Lower leg skin (tissue), 4 donors: ENCODE measurements at regions not wholly inside any gene's neighbourhood (a gene's known extent, or its start where the extent isn't known, plus 50 kb on each side); places are given as distances from the start of the nearest gene placed in this dataset.

Experiments used
- DNase-seq, 2 donors: peaks; one replicate each; pipeline ENCODE4 v3.0.0-alpha.2; 2019; ENCODE audit warnings: low spot score in 2 of 2
- H3K4me3 ChIP-seq: fragments of 200-600 bp; sonication (generic); 2 replicates; pipeline ENCODE4 v1.5.1; 2017; ENCODE audit warnings: mild to moderate bottlenecking, low read depth; ENCODE audit not compliant: poor library complexity, severe bottlenecking
- CTCF ChIP-seq, 3 donors: fragments of 450-650 bp; IDR thresholded peaks; one replicate each; pipeline ENCODE4 v1.5.1; 2016; ENCODE audit warnings: antibody characterized with exemption in 3 of 3, mild to moderate bottlenecking in 3 of 3, moderate library complexity in 2 of 3
- POLR2A ChIP-seq, 2 donors: fragments of 450-650 bp; IDR thresholded peaks; one replicate each; pipeline ENCODE4 v1.6.1; 2016 to 2017; ENCODE audit warnings: antibody characterized with exemption in 2 of 2, mild to moderate bottlenecking in 1 of 2, moderate library complexity in 1 of 2
- WGBS, 2 donors: methylation state at CpG; one replicate each; pipeline ENCODE4 v1.1.5; 2018; 5-methylcytosine and 5-hydroxymethylcytosine counted together
- intact Hi-C: fragments of 100-400 bp; cut with DNase I; formaldehyde crosslinking; loops from one replicate; pipeline ENCODE4 v1.15.0; 2023; ENCODE audit warnings: low total_unique reads

GRCh38 chr2:107334306-107334705 lies 448.3 kb upstream of the ST6GAL2 start:
- DNase-seq: no peak
- TF ChIP-seq CTCF (IDR thresholded peaks at IDR 0.05) (no peak), POLR2A (IDR thresholded peaks at IDR 0.05) (no peak)
- intact Hi-C loops: no loop called here
- 54 to 58% methylated on average over 2 of the region's 2 CpGs for WGBS, 2 donors
- H3K4me3 ChIP-seq: no peak overlapping the region

DNA sequence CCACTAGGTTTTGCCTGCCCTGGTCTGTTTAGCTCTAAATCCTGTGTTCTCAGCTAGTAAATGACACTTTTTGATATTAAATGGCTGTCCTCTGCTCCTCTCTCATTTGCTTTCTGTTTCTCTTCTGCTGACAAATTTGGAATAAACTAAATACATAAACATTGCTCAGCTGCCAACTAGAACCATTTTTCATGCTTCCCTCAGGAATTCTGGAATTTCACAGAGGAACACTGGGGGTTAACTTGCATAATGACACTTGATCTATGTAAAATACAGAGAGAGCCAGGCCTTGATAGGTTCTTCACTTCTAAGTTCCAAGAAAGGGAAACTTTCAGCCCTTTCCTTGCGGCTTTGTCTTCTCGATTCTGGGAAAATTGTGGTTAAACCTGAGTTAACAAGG lies 450.6 kb upstream of the ST6GAL2 start:
- no peak for TF ChIP-seq CTCF (IDR thresholded peaks at IDR 0.05)
- no peak for TF ChIP-seq POLR2A (IDR thresholded peaks at IDR 0.05)
- intact Hi-C loops: no loop called here
- 85 to 86% methylated on average over 2 of the region's 2 CpGs for WGBS, 2 donors
- no peak for DNase-seq
- H3K4me3 ChIP-seq: no peak overlapping the region

DNA sequence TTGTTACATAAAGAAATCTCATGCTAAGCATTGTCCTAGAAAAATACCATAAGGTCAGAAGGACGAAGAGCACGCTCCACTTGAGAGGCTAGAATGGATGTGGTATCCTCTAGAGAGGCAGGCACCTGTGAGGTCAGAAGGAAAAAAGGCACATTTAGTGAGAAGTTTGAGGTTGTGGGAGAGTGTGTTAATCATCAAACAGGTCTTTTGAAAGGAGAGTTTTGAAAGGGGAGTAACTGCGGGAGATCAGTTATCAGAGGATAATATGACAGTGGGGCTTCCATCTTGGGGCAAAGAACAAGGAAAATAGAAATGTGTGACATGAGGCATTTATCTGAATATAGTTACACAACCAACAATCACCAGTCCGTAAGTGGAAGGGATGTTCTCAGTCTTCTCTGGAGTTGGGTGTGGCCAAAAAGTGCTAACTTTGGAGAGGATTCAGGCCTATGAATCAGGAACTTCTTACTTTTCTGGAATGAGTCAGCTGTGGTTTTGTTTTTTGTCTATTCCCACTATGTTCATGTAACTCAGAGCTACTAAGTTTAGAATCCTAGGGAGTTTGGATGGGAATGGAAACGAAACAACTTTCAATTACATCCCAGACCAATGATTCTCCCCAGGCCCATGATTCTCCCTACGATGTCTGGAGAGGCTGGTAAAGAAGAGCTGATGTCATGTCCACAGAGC lies 451.4 kb upstream of the ST6GAL2 start:
- TF ChIP-seq CTCF (IDR thresholded peaks at IDR 0.05): no peak
- no peak for TF ChIP-seq POLR2A (IDR thresholded peaks at IDR 0.05)
- DNase-seq: peak in 1 of 2 donors; percentile 50
- 55 to 57% methylated on average over 6 of the region's 6 CpGs for WGBS, 2 donors
- intact Hi-C loops: no loop called here
- no peak overlapping the region for H3K4me3 ChIP-seq

DNA sequence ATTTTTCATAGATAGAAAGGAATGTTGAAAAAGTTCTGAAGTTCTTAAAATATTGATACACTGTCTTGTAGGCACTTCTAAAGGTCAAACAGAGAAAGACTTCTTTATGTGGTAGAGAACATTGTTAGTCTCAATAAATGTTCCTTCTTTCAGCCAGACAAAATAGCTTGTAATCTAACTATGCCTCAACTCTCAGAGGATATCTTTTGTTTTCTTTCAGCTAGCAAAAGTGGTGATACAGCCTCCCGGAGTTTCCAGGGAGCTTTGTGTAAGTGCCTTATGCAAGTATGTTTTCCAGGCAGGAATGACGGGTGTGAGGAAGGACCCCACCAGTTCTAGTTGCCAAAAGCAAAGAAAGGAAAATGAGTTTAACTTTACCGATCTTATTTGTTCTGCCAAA lies 452.1 kb upstream of the ST6GAL2 start:
- no peak for DNase-seq
- no peak for TF ChIP-seq POLR2A (IDR thresholded peaks at IDR 0.05)
- TF ChIP-seq CTCF (IDR thresholded peaks at IDR 0.05): no peak
- 69 to 74% methylated on average over 3 of the region's 3 CpGs for WGBS, 2 donors
- no peak overlapping the region for H3K4me3 ChIP-seq
- intact Hi-C loops: no loop called here

DNA sequence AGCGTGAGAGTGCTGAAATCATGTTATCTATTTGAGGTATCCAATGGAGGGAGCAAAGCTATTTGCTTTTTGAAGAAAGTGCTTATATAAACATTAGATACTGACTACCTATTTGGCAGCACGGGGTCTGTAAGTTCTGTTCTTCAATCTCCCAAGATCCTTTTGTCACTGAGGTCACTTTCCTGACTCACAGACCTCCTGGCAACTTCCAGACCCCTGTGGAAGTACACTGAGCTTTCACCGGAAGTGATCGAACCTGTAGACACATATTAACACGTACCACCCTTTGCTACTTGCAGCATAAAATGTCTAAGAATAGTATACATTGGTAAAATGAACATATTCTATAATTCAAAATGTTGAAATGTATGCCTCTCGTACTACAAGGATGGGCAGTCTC lies 452.6 kb upstream of the ST6GAL2 start:
- WGBS, 2 donors: 89 to 95% methylated on average over 6 of the region's 6 CpGs
- TF ChIP-seq POLR2A (IDR thresholded peaks at IDR 0.05) (no peak), CTCF (IDR thresholded peaks at IDR 0.05) (no peak)
- no peak overlapping the region for H3K4me3 ChIP-seq
- no peak for DNase-seq
- intact Hi-C loops: no loop called here

- DNase-seq: no peak
- TF ChIP-seq POLR2A (IDR thresholded peaks at IDR 0.05) (no peak), CTCF (IDR thresholded peaks at IDR 0.05) (no peak)
- 95 to 96% methylated on average over 2 of the region's 2 CpGs for WGBS, 2 donors
- no peak overlapping the region for H3K4me3 ChIP-seq
- intact Hi-C loops: no loop called here
These were observed 455.0 kb upstream of the ST6GAL2 start for GRCh38 chr2:107340955-107341354.
